GM12891 (cell line): ENCODE measurements at regions not wholly inside any gene's neighbourhood (a gene's known extent, or its start where the extent isn't known, plus 50 kb on each side); places are given as distances from the start of the nearest gene placed in this dataset.

ENCODE experiments used
- PAX5 ChIP-seq: IDR thresholded peaks from 2 replicates; pipeline ENCODE4 v1.6.1; 2011; ENCODE audit warnings: low read length, moderate library complexity, mild to moderate bottlenecking; ENCODE audit not compliant: insufficient read depth, severe bottlenecking
- POLR2A ChIP-seq: IDR thresholded peaks from 2 replicates; pipeline ENCODE4 v1.6.1; 2011; ENCODE audit warnings: low read depth, low read length, control low read depth
- POLR2AphosphoS5 ChIP-seq: IDR thresholded peaks from 2 replicates; pipeline ENCODE4 v1.6.1; 2011; ENCODE audit warnings: low read depth, low read length, control low read depth
- POU2F2 ChIP-seq: IDR thresholded peaks from 2 replicates; pipeline ENCODE4 v1.6.1; 2011; ENCODE audit warnings: low read depth, mild to moderate bottlenecking, control low read depth, low read length, moderate library complexity
- SPI1 ChIP-seq: IDR thresholded peaks from 2 replicates; pipeline ENCODE4 v1.6.1; 2011; ENCODE audit warnings: low read depth, low read length, control low read depth
- TAF1 ChIP-seq: IDR thresholded peaks from 2 replicates; pipeline ENCODE4 v1.6.1; 2011; ENCODE audit warnings: low read depth, low read length, control low read depth

- TF ChIP-seq POLR2A (no peak), POLR2AphosphoS5 (no peak), SPI1 (no peak), TAF1 (no peak), POU2F2 (no peak), PAX5 (no peak)
Measured at GRCh38 chr3:56899078-56899477, 97.3 kb upstream of the ARHGEF3 start.
